ENCODE measurements at regions not wholly inside any gene's neighbourhood (a gene's known extent, or its start where the extent isn't known, plus 50 kb on each side); places are given as distances from the start of the nearest gene placed in this dataset.

DNA sequence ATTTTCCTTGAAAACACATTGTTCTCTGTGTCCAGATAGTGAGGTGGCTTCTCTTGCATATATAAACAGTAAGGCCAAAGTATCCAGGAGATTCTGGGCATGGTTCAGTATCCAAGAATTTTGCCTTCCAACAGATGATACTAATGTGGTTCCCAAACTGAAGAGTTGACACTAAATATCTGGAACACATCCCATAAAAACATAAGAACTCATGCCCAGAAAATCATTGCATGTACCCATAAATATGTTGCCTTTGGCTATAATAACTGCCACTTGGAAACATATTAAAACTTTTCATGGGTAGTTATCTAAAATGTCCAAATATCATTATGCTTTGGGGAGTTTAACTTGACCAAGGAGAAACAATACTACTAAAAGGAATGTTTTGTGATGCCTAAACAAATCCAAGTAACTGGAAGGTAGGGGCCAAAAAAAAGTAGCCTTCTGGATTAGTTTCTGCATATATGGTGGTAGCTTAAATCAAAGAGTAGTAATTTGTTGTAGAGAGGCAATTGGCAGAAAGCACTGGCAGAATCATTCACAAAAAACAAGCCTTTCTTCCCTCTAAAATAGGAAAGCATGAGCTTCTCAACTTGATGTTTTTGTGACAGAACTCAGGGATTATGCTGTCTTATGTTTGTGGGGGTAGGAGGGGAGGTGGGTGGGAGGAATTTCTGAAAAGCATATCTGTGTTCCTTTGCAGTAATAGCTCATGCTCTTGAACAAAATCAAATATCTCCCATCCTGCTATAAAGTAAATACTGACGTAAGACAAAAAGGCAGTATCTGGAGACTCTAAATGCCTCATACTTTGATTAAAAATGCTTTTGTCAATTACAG lies 753.9 kb downstream of the TUSC7 start:
- ATAC-seq (no peak), DNase-seq (no peak)
- WGBS (ENCODE audit: insufficient coverage, low coverage, low lambda C conversion rate, missing lambda C conversion rate), result 47% methylated on average over 1 of the region's 1 CpG
- Histone ChIP-seq H3K4me1 (no peaks in the 10 kb centered on the region), H3K27ac (no peak overlapping the region), H3K9me3 (no peaks in the 10 kb centered on the region), H3K4me3 (no peak overlapping the region), H3K27me3 (no peaks in the 10 kb centered on the region), H3K36me3 (no peaks in the 10 kb centered on the region)
- intact Hi-C loops (cut with DNase I), result no loop called here
- TF ChIP-seq, protein P1, sequence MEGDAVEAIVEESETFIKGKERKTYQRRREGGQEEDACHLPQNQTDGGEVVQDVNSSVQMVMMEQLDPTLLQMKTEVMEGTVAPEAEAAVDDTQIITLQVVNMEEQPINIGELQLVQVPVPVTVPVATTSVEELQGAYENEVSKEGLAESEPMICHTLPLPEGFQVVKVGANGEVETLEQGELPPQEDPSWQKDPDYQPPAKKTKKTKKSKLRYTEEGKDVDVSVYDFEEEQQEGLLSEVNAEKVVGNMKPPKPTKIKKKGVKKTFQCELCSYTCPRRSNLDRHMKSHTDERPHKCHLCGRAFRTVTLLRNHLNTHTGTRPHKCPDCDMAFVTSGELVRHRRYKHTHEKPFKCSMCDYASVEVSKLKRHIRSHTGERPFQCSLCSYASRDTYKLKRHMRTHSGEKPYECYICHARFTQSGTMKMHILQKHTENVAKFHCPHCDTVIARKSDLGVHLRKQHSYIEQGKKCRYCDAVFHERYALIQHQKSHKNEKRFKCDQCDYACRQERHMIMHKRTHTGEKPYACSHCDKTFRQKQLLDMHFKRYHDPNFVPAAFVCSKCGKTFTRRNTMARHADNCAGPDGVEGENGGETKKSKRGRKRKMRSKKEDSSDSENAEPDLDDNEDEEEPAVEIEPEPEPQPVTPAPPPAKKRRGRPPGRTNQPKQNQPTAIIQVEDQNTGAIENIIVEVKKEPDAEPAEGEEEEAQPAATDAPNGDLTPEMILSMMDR (IDR thresholded peaks at IDR 0.05), result no peak
- TF ChIP-seq POLR2A (IDR thresholded peaks at IDR 0.05), result no peak

DNA sequence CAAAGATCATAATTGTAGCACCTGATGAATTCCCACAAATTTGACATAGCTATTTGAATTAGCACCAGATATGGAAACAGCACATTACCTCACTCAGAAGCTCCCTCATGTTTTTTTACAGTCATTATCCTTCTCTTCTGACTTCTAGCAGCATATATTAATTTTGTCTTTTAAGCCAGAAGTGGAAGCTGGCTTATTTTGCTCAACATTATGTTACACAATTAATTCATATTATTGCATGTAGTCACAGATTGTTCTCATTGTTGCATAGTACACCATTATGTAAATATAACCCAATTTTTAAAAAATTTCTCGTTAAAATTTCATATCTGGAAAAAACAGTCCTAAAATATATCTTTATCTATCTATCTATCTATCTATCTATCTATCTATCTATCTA lies 762.3 kb downstream of the TUSC7 start:
- 3% methylated on average over 1 of the region's 1 CpG for WGBS (ENCODE audit: insufficient coverage, low coverage, low lambda C conversion rate, missing lambda C conversion rate)
- no peaks in the 10 kb centered on the region for H3K4me1 ChIP-seq
- no peaks in the 10 kb centered on the region for H3K9me3 ChIP-seq
- intact Hi-C loops (cut with DNase I), result no loop called here
- H3K27ac ChIP-seq, result no peak overlapping the region
- H3K4me3 ChIP-seq, result no peak overlapping the region
- DNase-seq (no peak), ATAC-seq (no peak)
- no peaks in the 10 kb centered on the region for H3K36me3 ChIP-seq
- TF ChIP-seq POLR2A (IDR thresholded peaks at IDR 0.05), result no peak
- TF ChIP-seq, protein P1 (IDR thresholded peaks at IDR 0.05), result no peak
- no peaks in the 10 kb centered on the region for H3K27me3 ChIP-seq

DNA sequence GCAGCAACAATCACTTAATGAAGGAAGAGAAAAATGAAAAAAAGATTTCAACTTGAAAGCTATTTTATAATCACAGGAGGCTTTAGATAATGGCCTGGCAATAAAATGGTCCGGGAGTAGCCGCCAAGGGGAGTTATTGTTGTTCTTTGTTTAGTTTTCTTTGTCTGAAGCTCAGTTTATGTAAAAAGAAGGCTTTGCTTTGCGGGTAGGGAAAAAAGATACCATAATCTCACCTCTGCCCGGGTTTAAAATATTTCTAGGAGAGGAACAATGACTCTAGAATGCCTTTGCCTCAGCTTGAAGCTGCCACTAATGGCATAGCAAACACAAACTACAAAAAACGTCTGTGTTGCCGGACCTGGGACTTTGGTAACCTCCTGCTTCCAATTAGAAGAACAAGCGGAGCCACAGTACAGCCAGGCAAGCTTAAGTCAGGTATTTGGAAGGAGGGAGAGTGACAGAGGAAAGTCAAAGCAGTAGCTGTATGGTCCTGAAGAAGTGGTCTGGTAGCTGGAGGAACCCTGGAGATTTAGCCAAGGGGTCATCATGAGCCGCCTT lies 764.5 kb downstream of the TUSC7 start:
- Histone ChIP-seq H3K9me3 (no peaks in the 10 kb centered on the region), H3K27me3 (no peaks in the 10 kb centered on the region), H3K4me1 (no peaks in the 10 kb centered on the region), H3K4me3 (no peak overlapping the region), H3K27ac (no peak overlapping the region), H3K36me3 (no peaks in the 10 kb centered on the region)
- WGBS (ENCODE audit: insufficient coverage, low coverage, low lambda C conversion rate, missing lambda C conversion rate), result 17% methylated on average over 7 of the region's 8 CpGs
- DNase-seq (no peak), ATAC-seq (no peak)
- TF ChIP-seq POLR2A (IDR thresholded peaks at IDR 0.05), result no peak
- TF ChIP-seq, protein P1 (IDR thresholded peaks at IDR 0.05), result no peak
- intact Hi-C loops (cut with DNase I), result no loop called here

DNA sequence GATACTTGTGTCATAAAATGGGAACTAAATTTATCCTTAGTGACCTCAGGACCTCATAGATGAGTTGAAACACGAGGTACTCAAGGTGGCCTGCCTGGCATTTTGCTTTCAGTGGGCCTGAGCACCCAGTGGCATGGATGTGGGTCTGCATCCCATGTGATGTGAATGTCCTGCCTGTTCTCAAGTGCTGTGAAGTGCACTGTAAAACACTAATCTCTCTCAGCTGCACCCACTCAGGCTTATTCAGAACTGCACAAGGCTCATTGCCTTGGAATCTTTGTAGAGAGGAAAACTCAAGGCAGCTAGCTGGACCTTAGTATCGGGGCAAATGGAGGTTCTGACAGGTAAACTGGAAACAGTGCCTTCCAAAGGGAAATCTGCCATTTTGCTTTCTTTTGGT lies 767.0 kb downstream of the TUSC7 start:
- Histone ChIP-seq H3K27me3 (no peaks in the 10 kb centered on the region), H3K4me1 (no peaks in the 10 kb centered on the region), H3K4me3 (no peak overlapping the region), H3K9me3 (no peaks in the 10 kb centered on the region), H3K27ac (no peak overlapping the region), H3K36me3 (no peaks in the 10 kb centered on the region)
- TF ChIP-seq, protein P1 (IDR thresholded peaks at IDR 0.05), result no peak
- TF ChIP-seq POLR2A (IDR thresholded peaks at IDR 0.05), result no peak
- WGBS (ENCODE audit: insufficient coverage, low coverage, low lambda C conversion rate, missing lambda C conversion rate), result 37% methylated on average over 2 of the region's 2 CpGs
- intact Hi-C loops (cut with DNase I), result no loop called here
- ATAC-seq, result no peak
- DNase-seq, result no peak

Data from right lobe of liver (tissue), 6 donors.